H1 (cell line): ENCODE measurements at regions not wholly inside any gene's neighbourhood (a gene's known extent, or its start where the extent isn't known, plus 50 kb on each side); places are given as distances from the start of the nearest gene placed in this dataset.

Experiments used
- CTCF ChIA-PET: fragments of 300-600 bp; sonication (Branson Sonifier 250); formaldehyde crosslinking; loops from one replicate; lab custom pipeline; 2021; ENCODE audit not compliant: partially characterized antibody; lab: Charles Lee
- POLR2A ChIA-PET: fragments of 300-600 bp; sonication (Branson Sonifier 250); formaldehyde crosslinking; loops from one replicate; lab custom pipeline; 2021; ENCODE audit warnings: inconsistent platforms; ENCODE audit not compliant: partially characterized antibody; lab: Charles Lee
- DNase-seq, 2 experiments: peaks; one replicate each; pipeline versions ENCODE4 v3.0.0 to v3.0.0-alpha.2; 2010 to 2022; ENCODE audit warnings: low spot score in 2 of 2, low read depth in 1 of 2, mixed read lengths in 1 of 2
- FAIRE-seq: peaks from 2 replicates; lab custom pipeline; 2011; peaks lifted over from hg19 to GRCh38; lab: Jason Lieb, UNC
- H2AFZ ChIP-seq: 2 replicates; pipeline ENCODE4 v1.8.1; 2012; ENCODE audit warnings: low read length, inconsistent platforms
- H2AK5ac ChIP-seq: 2 replicates; pipeline ENCODE4 v1.6.1; 2013; ENCODE audit warnings: low read depth, low read length
- H2BK120ac ChIP-seq: replicated peaks from 2 replicates; pipeline ENCODE3; 2013; ENCODE audit warnings: low read depth, low read length, inconsistent platforms
- H2BK12ac ChIP-seq: 2 replicates; pipeline ENCODE4 v1.6.1; 2013; ENCODE audit warnings: low read depth, low read length
- H2BK15ac ChIP-seq: 2 replicates; pipeline ENCODE4 v1.6.1; 2013; ENCODE audit warnings: low read length
- H2BK20ac ChIP-seq: 2 replicates; pipeline ENCODE4 v1.6.1; 2013; ENCODE audit warnings: low read length
- H2BK5ac ChIP-seq: 2 replicates; pipeline ENCODE4 v1.6.1; 2013; ENCODE audit warnings: low read depth, low read length
- H3K14ac ChIP-seq: 2 replicates; pipeline ENCODE4 v1.6.1; 2013; ENCODE audit warnings: inconsistent platforms; ENCODE audit not compliant: insufficient read length
- H3K18ac ChIP-seq: 2 replicates; pipeline ENCODE4 v1.6.1; 2013; ENCODE audit warnings: low read length; ENCODE audit errors: extremely low read depth
- H3K23ac ChIP-seq: 2 replicates; pipeline ENCODE4 v1.6.1; 2013; ENCODE audit warnings: inconsistent platforms; ENCODE audit not compliant: insufficient read length
- H3K23me2 ChIP-seq: 2 replicates; pipeline ENCODE4 v1.6.1; 2013; ENCODE audit warnings: low read depth, low read length
- H3K27ac ChIP-seq: 2 replicates; pipeline ENCODE4 v1.6.1; 2011; ENCODE audit warnings: low read depth, low read length, inconsistent platforms
- H3K27me3 ChIP-seq, 4 experiments: replicated peaks in 1 of 4; 1 replicate in 1 of 4; 2 replicates in 3 of 4; pipeline versions ENCODE4 v1.6.1 to v1.8.1; 2011 to 2013; ENCODE audit warnings: low read length in 3 of 4, mild to moderate bottlenecking in 3 of 4, inconsistent platforms in 2 of 4, mixed read lengths in 2 of 4, moderate library complexity in 1 of 4; ENCODE audit not compliant: control insufficient read depth in 3 of 4, insufficient read depth in 3 of 4; ENCODE audit errors: extremely low read depth in 1 of 4
- H3K36me3 ChIP-seq, 4 experiments: 2 replicates each; pipeline versions ENCODE4 v1.6.1 to v1.8.1; 2011 to 2013; ENCODE audit warnings: mild to moderate bottlenecking in 4 of 4, low read length in 3 of 4, moderate library complexity in 2 of 4, control low read depth in 1 of 4, inconsistent platforms in 1 of 4; ENCODE audit not compliant: insufficient read depth in 4 of 4, control insufficient read depth in 2 of 4
- H3K4ac ChIP-seq: replicated peaks from 2 replicates; pipeline ENCODE3; 2013; ENCODE audit warnings: low read length, low read depth, mixed read lengths, inconsistent platforms; ENCODE audit not compliant: insufficient read length
- H3K4me1 ChIP-seq, 4 experiments: replicated peaks in 1 of 4; 1 replicate in 1 of 4; 2 replicates in 3 of 4; pipeline versions ENCODE4 v1.6.1 to v1.8.1; 2011 to 2013; ENCODE audit warnings: low read length in 3 of 4, inconsistent platforms in 2 of 4, mixed read lengths in 1 of 4; ENCODE audit not compliant: insufficient read depth in 4 of 4, control insufficient read depth in 3 of 4
- H3K4me2 ChIP-seq, 2 experiments: 2 replicates each; pipeline versions ENCODE4 v1.6.1 to v1.8.1; 2011 to 2013; ENCODE audit warnings: low read depth in 2 of 2, low read length in 2 of 2, control low read depth in 1 of 2, inconsistent platforms in 1 of 2, mild to moderate bottlenecking in 1 of 2; ENCODE audit not compliant: insufficient read depth in 1 of 2
- H3K4me3 ChIP-seq, 4 experiments: fragments of 200-600, 300-600 bp in 1 of 4; sonication (generic), shearing (Covaris generic), sonication (Bioruptor Twin) in 1 of 4; 2 replicates each; pipeline versions ENCODE4 v1.5.1 to v1.8.1; 2011 to 2016; ENCODE audit warnings: low read length in 4 of 4, low read depth in 3 of 4, control low read depth in 2 of 4, inconsistent platforms in 2 of 4, mild to moderate bottlenecking in 2 of 4, mixed read lengths in 1 of 4, moderate library complexity in 1 of 4; ENCODE audit not compliant: insufficient read depth in 2 of 4; ENCODE audit errors: extremely low read depth in 1 of 4
- H3K56ac ChIP-seq: replicated peaks from 2 replicates; pipeline ENCODE3; 2013; ENCODE audit warnings: low read depth, mild to moderate bottlenecking, mixed read lengths, low read length, inconsistent platforms; ENCODE audit not compliant: insufficient read length
- H3K79me1 ChIP-seq: 2 replicates; pipeline ENCODE4 v1.6.1; 2013; ENCODE audit warnings: low read depth, low read length, control low read depth
- H3K79me2 ChIP-seq, 2 experiments: 2 replicates each; pipeline versions ENCODE4 v1.6.1 to v1.8.1; 2012 to 2013; ENCODE audit warnings: low read length in 2 of 2, mild to moderate bottlenecking in 2 of 2, inconsistent platforms in 1 of 2; ENCODE audit not compliant: insufficient read depth in 2 of 2, control insufficient read depth in 1 of 2
- H3K9ac ChIP-seq, 4 experiments: replicated peaks in 1 of 4; 1 replicate in 1 of 4; 2 replicates in 3 of 4; pipeline versions ENCODE4 v1.6.1 to v1.8.1; 2011 to 2013; ENCODE audit warnings: low read depth in 3 of 4, low read length in 3 of 4, control low read depth in 2 of 4, mild to moderate bottlenecking in 2 of 4, moderate library complexity in 2 of 4, inconsistent platforms in 1 of 4; ENCODE audit errors: extremely low read depth in 1 of 4
- H3K9me3 ChIP-seq, 2 experiments: 2 replicates each; pipeline versions ENCODE4 v1.6.1 to v1.8.1; 2012 to 2013; ENCODE audit warnings: mild to moderate bottlenecking in 2 of 2, moderate library complexity in 2 of 2, control low read depth in 1 of 2, inconsistent platforms in 1 of 2, low read depth in 1 of 2, low read length in 1 of 2, mixed read lengths in 1 of 2; ENCODE audit not compliant: insufficient read depth in 2 of 2
- H4K20me1 ChIP-seq, 2 experiments: replicated peaks in 1 of 2; 2 replicates each; pipeline versions ENCODE3 to v1.8.1; 2011 to 2013; ENCODE audit warnings: inconsistent platforms in 2 of 2, low read length in 2 of 2, mild to moderate bottlenecking in 1 of 2; ENCODE audit not compliant: insufficient read depth in 2 of 2, control insufficient read depth in 1 of 2
- H4K5ac ChIP-seq: 2 replicates; pipeline ENCODE4 v1.6.1; 2013; ENCODE audit warnings: low read length, low read depth, mixed read lengths, inconsistent platforms; ENCODE audit not compliant: insufficient read length
- H4K8ac ChIP-seq: 2 replicates; pipeline ENCODE4 v1.8.0; 2013; ENCODE audit warnings: mild to moderate bottlenecking, moderate library complexity, low read length, inconsistent platforms; ENCODE audit not compliant: insufficient read depth; ENCODE audit errors: extremely low read depth
- H4K91ac ChIP-seq: replicated peaks from 2 replicates; pipeline ENCODE3; 2013; ENCODE audit warnings: low read length, mixed read lengths, inconsistent platforms; ENCODE audit not compliant: insufficient read length
- GTF2F1 ChIP-seq: IDR thresholded peaks from 2 replicates; pipeline ENCODE4 v1.6.1; 2012; ENCODE audit warnings: low read depth, low read length, improper control_type of control experiment, borderline replicate concordance
- WGBS, 2 experiments: shearing (Covaris generic) in 1 of 2; methylation state at CpG; one replicate each; pipeline versions ENCODE4 v1.1.6 to v1.1.7; 2013 to 2015; ENCODE audit warnings: low lambda C conversion rate in 2 of 2, mixed read lengths in 2 of 2, inconsistent platforms in 1 of 2, low coverage in 1 of 2, missing lambda C conversion rate in 1 of 2; ENCODE audit not compliant: insufficient replicate concordance in 2 of 2, insufficient coverage in 1 of 2, insufficient read length in 1 of 2; ENCODE audit errors: extremely low coverage in 1 of 2, missing lambda C conversion rate in 1 of 2; 5-methylcytosine and 5-hydroxymethylcytosine counted together

GRCh38 chr11:70716216-70716615, 317.9 kb downstream of the CTTN start:
- no peak overlapping the region for H2BK15ac ChIP-seq
- no peak overlapping the region for H4K5ac ChIP-seq
- 95% methylated on average over 11 of the region's 11 CpGs; no CpG with 5 or more reads in 1 of the 2 experiments for WGBS, 2 experiments
- no peak overlapping the region for H2BK5ac ChIP-seq
- no peak overlapping the region for H3K27ac ChIP-seq
- no peaks in the 10 kb centered on the region for H3K27me3 ChIP-seq
- no peak for TF ChIP-seq GTF2F1
- H2AFZ ChIP-seq, result no peak overlapping the region
- no peak overlapping the region for H3K14ac ChIP-seq
- no peak overlapping the region for H3K23ac ChIP-seq
- no peaks in the 10 kb centered on the region for H3K36me3 ChIP-seq
- FAIRE-seq, result no peak
- ChIA-PET POLR2A (interaction anchor here (0.6 kb wide), 2 partner anchors 19 to 1288 kb away, joined by 3 read pairs; no protein-coding TSS in a partner anchor), CTCF (interaction anchor here (0.6 to 2.2 kb wide), 4 partner anchors 10 to 246 kb away, joined by 3 to 8 read pairs (median 4); no protein-coding TSS in a partner anchor)
- H3K56ac ChIP-seq, result no peak overlapping the region
- no peaks in the 10 kb centered on the region for H3K79me2 ChIP-seq
- H3K23me2 ChIP-seq, result no peaks in the 10 kb centered on the region
- no peaks in the 10 kb centered on the region; the same call in 1 of the 2 replicates for H3K79me1 ChIP-seq
- no peak overlapping the region for H3K9ac ChIP-seq
- H2BK20ac ChIP-seq, result no peak overlapping the region
- no peak overlapping the region for H3K4ac ChIP-seq
- no peak overlapping the region for H3K4me3 ChIP-seq
- no peak overlapping the region for H2BK12ac ChIP-seq
- H3K4me2 ChIP-seq, result no peak overlapping the region
- H3K9me3 ChIP-seq, result no peaks in the 10 kb centered on the region
- H2BK120ac ChIP-seq, result no peak overlapping the region
- no peak overlapping the region; the same call in 1 of the 2 replicates for H4K8ac ChIP-seq
- H4K20me1 ChIP-seq, result peaks cover 0 to 7% of the 10 kb centered on the region in 2 experiments
- no peak for DNase-seq
- no peak overlapping the region for H3K18ac ChIP-seq
- peaks cover 0 to 15% (median 7%) of the 10 kb centered on the region in 4 experiments; a peak in 6 of 7 replicates for H3K4me1 ChIP-seq
- no peak overlapping the region for H4K91ac ChIP-seq
- H2AK5ac ChIP-seq, result no peak overlapping the region
